ENCODE measurements at regions not wholly inside any gene's neighbourhood (a gene's known extent, or its start where the extent isn't known, plus 50 kb on each side); places are given as distances from the start of the nearest gene placed in this dataset.

DNA sequence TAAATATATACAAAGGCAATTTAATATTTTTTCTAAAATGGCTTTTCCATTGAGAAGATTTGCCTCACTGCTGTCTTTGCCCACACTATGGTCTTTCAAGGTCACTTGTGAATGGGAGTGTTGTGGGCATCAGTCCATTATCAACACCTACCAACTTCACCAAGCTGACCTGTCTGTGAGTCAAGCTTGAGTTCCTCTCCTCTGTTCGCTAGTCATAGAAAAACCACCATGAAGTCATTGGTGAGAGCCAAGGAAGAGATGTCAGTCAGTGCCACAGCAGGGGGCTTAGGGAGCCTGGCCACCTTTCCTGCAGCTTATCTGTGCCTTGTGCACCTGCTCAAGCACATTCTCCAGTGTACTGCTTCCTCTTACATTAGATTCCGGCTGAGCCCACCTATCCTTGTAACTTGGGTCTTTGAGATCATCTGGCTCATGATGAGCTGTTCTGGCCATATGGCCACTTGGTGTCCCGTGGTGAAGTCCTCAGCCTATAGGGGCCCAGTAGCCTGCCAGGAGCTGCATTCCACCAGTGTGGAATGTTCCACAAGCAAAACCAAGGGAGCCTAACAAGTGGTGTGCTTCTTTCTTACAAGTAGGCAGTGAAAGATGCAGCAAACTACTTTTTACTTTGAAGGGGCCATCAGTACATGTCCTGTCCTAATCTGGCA is 80.8 kb upstream of the C12orf71 start:
- TF ChIP-seq, protein P1, sequence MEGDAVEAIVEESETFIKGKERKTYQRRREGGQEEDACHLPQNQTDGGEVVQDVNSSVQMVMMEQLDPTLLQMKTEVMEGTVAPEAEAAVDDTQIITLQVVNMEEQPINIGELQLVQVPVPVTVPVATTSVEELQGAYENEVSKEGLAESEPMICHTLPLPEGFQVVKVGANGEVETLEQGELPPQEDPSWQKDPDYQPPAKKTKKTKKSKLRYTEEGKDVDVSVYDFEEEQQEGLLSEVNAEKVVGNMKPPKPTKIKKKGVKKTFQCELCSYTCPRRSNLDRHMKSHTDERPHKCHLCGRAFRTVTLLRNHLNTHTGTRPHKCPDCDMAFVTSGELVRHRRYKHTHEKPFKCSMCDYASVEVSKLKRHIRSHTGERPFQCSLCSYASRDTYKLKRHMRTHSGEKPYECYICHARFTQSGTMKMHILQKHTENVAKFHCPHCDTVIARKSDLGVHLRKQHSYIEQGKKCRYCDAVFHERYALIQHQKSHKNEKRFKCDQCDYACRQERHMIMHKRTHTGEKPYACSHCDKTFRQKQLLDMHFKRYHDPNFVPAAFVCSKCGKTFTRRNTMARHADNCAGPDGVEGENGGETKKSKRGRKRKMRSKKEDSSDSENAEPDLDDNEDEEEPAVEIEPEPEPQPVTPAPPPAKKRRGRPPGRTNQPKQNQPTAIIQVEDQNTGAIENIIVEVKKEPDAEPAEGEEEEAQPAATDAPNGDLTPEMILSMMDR (conservative IDR thresholded peaks at IDR 0.05; ENCODE audit: low read length), result no peak
- no peak for TF ChIP-seq EZH2phosphoT487 (IDR thresholded peaks at IDR 0.05; ENCODE audit: borderline replicate concordance, low read depth, low read length)
